ENCODE measurements at regions not wholly inside any gene's neighbourhood (a gene's known extent, or its start where the extent isn't known, plus 50 kb on each side); places are given as distances from the start of the nearest gene placed in this dataset.

- WGBS, 2 experiments (ENCODE audit: extremely low coverage in 2 of 2, insufficient read length in 1 of 2), result 83% methylated on average over 1 of the region's 6 CpGs; no CpG with 5 or more reads in 1 of the 2 experiments
- H4K91ac ChIP-seq (ENCODE audit: insufficient read depth, low read depth, low read length), result no peak overlapping the region
- H3K4ac ChIP-seq (ENCODE audit: low read depth, low read length), result no peak overlapping the region
- dilution Hi-C loops (cut with HindIII; ENCODE audit: low sequenced_read_pairs, unreplicated experiment), result no loop called here
- H2BK15ac ChIP-seq (ENCODE audit: low read depth, low read length), result no peak overlapping the region
- intact Hi-C loops (cut with micrococcal nuclease), result no loop called here
- H3K79me1 ChIP-seq (ENCODE audit: low read depth in 1 of 2, low read length in 2 of 2), result no peaks in the 10 kb centered on the region
- H3K4me3 ChIP-seq (ENCODE audit: insufficient read depth, low read depth, low read length), result no peak overlapping the region
- TF ChIP-seq SMC3 (IDR thresholded peaks at IDR 0.05; ENCODE audit: low read depth, low read length), result no peak
- no peak for TF ChIP-seq NFE2L2 (IDR thresholded peaks at IDR 0.05; ENCODE audit: low read depth, low read length)
- no peak for TF ChIP-seq FOS (IDR thresholded peaks at IDR 0.05; ENCODE audit: low read depth, low read length)
- TF ChIP-seq ELK1 (IDR thresholded peaks at IDR 0.05; ENCODE audit: borderline replicate concordance, low read depth, low read length), result no peak
- TF ChIP-seq RFX5 (IDR thresholded peaks at IDR 0.05; ENCODE audit: low read depth, low read length), result no peak
- no peak for TF ChIP-seq CEBPB (IDR thresholded peaks at IDR 0.05; ENCODE audit: low read depth, low read length)
- TF ChIP-seq RCOR1 (IDR thresholded peaks at IDR 0.05; ENCODE audit: insufficient replicate concordance, low read length), result no peak
- TF ChIP-seq MAZ (IDR thresholded peaks at IDR 0.05; ENCODE audit: borderline replicate concordance, low read depth, low read length), result no peak
- no peak for TF ChIP-seq BHLHE40 (IDR thresholded peaks at IDR 0.05; ENCODE audit: low read depth, low read length)
- TF ChIP-seq USF2 (IDR thresholded peaks at IDR 0.05; ENCODE audit: low read depth, low read length), result no peak
- ChIA-PET CTCF (no interaction called here), POLR2A (ENCODE audit: unreplicated experiment) (no interaction called here)
- H4K8ac ChIP-seq (ENCODE audit: low read depth in 2 of 2, low read length in 2 of 2), result no peak overlapping the region
- no peaks in the 10 kb centered on the region for H4K20me1 ChIP-seq (ENCODE audit: insufficient read depth, low read length)
- no peak overlapping the region for H3K18ac ChIP-seq (ENCODE audit: low read depth, low read length)
- no peaks in the 10 kb centered on the region for H3K36me3 ChIP-seq (ENCODE audit: control insufficient read depth, insufficient read depth, low read length)
- in situ Hi-C loops (cut with MboI; ENCODE audit: low sequenced_read_pairs), result no loop called here
- no peak overlapping the region for H3K27ac ChIP-seq (ENCODE audit: insufficient read depth, low read length)
- no peaks in the 10 kb centered on the region for H3K9me1 ChIP-seq (ENCODE audit: insufficient read depth, low read length)
- H4K5ac ChIP-seq (ENCODE audit: low read depth, low read length), result no peak overlapping the region
- no peak overlapping the region for H3K9ac ChIP-seq (ENCODE audit: low read depth, low read length)
- H2AK5ac ChIP-seq (ENCODE audit: low read depth, low read length), result no peak overlapping the region
- no peak overlapping the region for H2BK5ac ChIP-seq (ENCODE audit: low read depth, low read length, poor library complexity, severe bottlenecking)
- H3K14ac ChIP-seq (replicated peaks; ENCODE audit: low read depth, low read length), result no peak overlapping the region
- H3K9me3 ChIP-seq (ENCODE audit: control insufficient read depth, insufficient read depth, low read length), result no peaks in the 10 kb centered on the region
- ATAC-seq (ENCODE audit: low read depth), result peak; percentile 77
- peaks cover 2% of the 10 kb centered on the region for H3K4me1 ChIP-seq (ENCODE audit: control insufficient read depth, insufficient read depth, low read length)
- DNase-seq, result peak; percentile 68
- H3K23ac ChIP-seq (ENCODE audit: low read depth, low read length), result no peak overlapping the region
- H2BK20ac ChIP-seq (ENCODE audit: low read depth, low read length), result no peak overlapping the region
- H3K27me3 ChIP-seq (ENCODE audit: control insufficient read depth, insufficient read depth, low read length), result peaks cover 38% of the 10 kb centered on the region
- no peak overlapping the region for H3K56ac ChIP-seq (ENCODE audit: extremely low read depth, insufficient read depth, low read length)
- no TSS peak for BruUV-seq (replicated peaks)
- no peak overlapping the region for H3K4me2 ChIP-seq (ENCODE audit: low read depth, low read length)
- H2BK120ac ChIP-seq (ENCODE audit: low read depth, low read length), result no peak overlapping the region
- H2AK9ac ChIP-seq (replicated peaks; ENCODE audit: low read depth, low read length, poor library complexity), result no peak overlapping the region
- H2AFZ ChIP-seq (replicated peaks; ENCODE audit: low read length, poor library complexity), result no peak overlapping the region
Observed at GRCh38 chr1:31497601-31498000, 78.7 kb upstream of the TINAGL1 start.
